ENCODE measurements at regions not wholly inside any gene's neighbourhood (a gene's known extent, or its start where the extent isn't known, plus 50 kb on each side); places are given as distances from the start of the nearest gene placed in this dataset.

DNA sequence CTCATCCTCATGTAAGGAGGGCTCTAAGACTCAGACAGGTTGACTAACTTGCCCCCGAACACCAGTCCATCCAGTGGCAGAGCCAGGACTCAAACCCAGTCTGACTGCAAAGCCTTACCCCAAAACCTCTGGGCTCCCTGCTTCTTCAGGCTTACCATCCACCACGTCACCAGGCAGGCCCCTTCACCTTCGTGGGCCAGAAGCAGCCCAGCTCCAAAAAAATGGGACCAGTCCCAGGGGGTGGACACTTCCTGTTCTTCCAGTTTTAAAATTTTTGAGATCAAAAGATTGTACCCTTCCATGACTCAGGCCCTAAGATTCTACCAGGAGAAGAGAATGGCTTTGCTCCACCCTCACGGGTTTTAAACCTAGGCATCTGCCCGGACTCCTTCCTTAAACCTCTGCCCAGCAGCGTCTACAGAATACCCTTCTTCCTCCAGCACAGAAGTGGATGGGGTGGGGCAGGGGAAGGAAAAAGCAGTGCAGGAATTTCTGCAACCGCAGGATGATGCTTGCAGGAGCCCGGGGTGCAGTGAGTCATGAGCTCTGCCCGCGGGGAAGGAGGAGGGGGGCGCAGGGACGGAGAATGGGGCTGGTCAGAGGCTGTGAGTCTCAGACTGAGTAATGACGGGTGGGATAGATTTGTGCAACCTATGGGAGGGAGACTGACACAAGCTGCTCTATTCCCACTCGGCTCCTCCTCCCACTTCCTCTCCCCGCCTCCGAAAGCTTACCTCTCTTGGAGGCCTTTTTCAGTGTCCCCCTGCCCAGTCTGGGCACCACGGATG lies 50.4 kb upstream of the STXBP1 start:
- 41 to 42% methylated on average over 17 of the region's 17 CpGs for WGBS, 2 donors
- intact Hi-C loops (cut with DNase I): no loop called here
- H3K4me3 ChIP-seq: peak overlapping the region in 1 of 4 donors; percentile 0
- peak overlapping the region; percentile 42 to 83 (median 66) for H3K27ac ChIP-seq
- ATAC-seq (peak; percentile 49 to 81 (median 68)), DNase-seq (peak in 5 of 6 donors; percentile 61 to 80 (median 69)), FAIRE-seq (no peak)
- H3K36me3 ChIP-seq: peaks cover 0 to 6% (median 0%) of the 10 kb centered on the region in 3 donors
- no peaks in the 10 kb centered on the region for H3K9me3 ChIP-seq
- TF ChIP-seq, protein P1, sequence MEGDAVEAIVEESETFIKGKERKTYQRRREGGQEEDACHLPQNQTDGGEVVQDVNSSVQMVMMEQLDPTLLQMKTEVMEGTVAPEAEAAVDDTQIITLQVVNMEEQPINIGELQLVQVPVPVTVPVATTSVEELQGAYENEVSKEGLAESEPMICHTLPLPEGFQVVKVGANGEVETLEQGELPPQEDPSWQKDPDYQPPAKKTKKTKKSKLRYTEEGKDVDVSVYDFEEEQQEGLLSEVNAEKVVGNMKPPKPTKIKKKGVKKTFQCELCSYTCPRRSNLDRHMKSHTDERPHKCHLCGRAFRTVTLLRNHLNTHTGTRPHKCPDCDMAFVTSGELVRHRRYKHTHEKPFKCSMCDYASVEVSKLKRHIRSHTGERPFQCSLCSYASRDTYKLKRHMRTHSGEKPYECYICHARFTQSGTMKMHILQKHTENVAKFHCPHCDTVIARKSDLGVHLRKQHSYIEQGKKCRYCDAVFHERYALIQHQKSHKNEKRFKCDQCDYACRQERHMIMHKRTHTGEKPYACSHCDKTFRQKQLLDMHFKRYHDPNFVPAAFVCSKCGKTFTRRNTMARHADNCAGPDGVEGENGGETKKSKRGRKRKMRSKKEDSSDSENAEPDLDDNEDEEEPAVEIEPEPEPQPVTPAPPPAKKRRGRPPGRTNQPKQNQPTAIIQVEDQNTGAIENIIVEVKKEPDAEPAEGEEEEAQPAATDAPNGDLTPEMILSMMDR (IDR thresholded peaks at IDR 0.05): no peak
- H3K4me1 ChIP-seq: peaks cover 26 to 75% (median 61%) of the 10 kb centered on the region in 3 donors
- no peaks in the 10 kb centered on the region for H3K27me3 ChIP-seq
